Fibroblast of the aortic adventitia (primary cell): ENCODE measurements at regions not wholly inside any gene's neighbourhood (a gene's known extent, or its start where the extent isn't known, plus 50 kb on each side); places are given as distances from the start of the nearest gene placed in this dataset.

Source experiments
- DNase-seq: peaks from one replicate; pipeline ENCODE4 v3.0.0-alpha.2; 2010; ENCODE audit warnings: low read depth
- H3K4me3 ChIP-seq: 2 replicates; pipeline ENCODE4 v1.5.1; 2011; ENCODE audit warnings: low read depth, mild to moderate bottlenecking, control low read depth, low read length, moderate library complexity
- TF ChIP-seq, protein P1 (sequence below): IDR thresholded peaks from 2 replicates; pipeline ENCODE4 v1.5.1; 2011; ENCODE audit warnings: mild to moderate bottlenecking, low read length, control low read depth, inconsistent platforms; ENCODE audit not compliant: insufficient read depth

DNA sequence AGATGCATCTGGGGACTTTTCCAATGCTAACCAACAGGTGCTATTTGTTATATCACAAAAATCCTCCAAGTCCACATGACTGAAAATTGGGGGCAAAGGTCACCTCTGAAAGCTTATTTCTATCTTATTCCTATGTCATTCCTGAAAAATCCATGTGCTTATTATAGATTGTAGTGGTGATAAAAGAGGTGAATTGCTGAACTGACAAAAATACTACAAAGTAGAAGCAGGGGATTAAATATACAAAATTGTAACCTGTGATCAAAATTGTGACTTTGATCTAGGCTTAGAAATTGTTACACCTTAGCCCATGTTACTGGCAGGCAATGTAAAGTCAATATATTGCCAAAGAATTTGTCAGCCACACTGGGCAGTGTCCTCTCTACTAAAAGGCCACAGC is 62.3 kb downstream of the IER5 start:
- H3K4me3 ChIP-seq: no peak overlapping the region
- TF ChIP-seq, protein P1, sequence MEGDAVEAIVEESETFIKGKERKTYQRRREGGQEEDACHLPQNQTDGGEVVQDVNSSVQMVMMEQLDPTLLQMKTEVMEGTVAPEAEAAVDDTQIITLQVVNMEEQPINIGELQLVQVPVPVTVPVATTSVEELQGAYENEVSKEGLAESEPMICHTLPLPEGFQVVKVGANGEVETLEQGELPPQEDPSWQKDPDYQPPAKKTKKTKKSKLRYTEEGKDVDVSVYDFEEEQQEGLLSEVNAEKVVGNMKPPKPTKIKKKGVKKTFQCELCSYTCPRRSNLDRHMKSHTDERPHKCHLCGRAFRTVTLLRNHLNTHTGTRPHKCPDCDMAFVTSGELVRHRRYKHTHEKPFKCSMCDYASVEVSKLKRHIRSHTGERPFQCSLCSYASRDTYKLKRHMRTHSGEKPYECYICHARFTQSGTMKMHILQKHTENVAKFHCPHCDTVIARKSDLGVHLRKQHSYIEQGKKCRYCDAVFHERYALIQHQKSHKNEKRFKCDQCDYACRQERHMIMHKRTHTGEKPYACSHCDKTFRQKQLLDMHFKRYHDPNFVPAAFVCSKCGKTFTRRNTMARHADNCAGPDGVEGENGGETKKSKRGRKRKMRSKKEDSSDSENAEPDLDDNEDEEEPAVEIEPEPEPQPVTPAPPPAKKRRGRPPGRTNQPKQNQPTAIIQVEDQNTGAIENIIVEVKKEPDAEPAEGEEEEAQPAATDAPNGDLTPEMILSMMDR: no peak
- DNase-seq: no peak

DNA sequence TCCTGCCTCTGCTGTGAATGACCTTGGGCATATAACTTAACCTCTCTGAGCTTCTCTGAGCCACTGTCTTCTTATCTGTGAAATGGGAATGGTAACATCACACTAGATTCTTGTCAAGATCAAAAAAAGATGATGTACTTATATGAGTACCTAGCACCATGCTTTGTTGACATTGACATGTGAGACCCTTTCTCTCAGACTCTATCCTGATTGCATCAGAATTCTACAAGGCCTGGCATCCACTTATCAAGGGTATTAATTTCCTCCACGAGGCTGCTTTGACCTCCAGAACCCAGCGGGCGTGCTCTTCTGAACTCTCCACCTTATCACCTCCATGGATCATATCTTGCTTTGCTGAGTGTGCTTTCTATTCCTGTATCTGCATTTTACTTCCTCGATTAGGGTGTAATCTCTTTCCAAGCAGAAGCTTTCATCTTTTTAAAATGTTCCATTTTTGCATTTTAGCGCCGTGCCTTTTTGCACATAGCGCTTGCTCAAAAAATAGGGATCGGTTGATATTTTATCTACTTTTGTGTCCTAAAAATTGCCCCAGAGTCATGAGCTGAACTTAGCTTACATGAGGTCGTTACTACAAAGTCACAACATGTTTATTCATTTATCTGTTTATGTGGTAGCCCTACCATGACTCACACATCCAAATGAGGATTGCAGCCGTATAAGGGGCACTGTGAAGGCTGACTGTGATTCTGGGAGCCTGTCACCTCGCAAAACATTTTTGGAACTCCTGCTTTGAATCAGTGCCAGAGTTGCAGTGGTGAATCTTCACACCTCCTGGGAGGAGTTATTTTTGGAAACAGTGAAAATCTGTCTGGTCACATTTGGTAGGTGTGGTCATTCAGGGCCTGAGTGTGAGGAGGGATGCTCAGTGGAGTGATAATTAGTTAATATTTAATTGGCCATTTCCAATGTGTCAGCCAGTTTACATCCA is 63.2 kb downstream of the IER5 start:
- no peak for DNase-seq
- H3K4me3 ChIP-seq: no peak overlapping the region
- TF ChIP-seq, protein P1: no peak

DNA sequence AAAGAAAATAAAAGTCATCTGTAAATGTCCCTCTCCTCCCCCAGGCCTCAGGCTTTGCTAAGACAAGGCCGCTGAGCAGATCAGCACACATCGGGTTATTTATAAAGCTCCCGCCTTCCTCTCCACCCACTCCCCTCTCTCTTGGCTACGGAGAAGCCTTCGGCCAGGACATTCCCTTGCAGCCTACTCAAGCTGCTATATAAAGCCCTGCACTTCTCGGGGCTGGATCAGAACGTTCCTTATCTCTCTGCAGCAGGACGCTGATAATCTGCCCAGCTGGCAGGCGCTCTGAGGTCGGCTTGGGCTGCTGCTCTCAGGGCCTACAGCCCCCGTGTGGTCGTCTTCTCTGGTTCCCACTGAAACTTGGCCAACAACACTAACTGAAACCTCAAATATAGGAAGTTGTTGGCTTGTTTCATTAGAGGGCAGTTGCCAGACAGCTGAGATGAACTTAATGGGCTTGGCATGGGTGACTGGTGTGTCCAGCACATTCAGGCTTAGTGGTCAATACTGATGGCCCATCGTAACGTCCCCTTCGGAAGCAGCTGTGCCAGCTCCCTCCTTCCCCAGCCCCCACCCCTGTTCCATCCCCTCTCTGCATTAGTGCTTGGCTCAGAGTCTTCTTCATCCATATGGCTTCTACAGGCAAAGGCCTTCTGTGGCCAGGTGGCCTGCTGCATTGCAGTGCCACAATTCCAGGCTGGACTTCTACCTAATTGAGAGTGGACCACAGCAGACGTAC is 64.6 kb downstream of the IER5 start:
- no peak overlapping the region for H3K4me3 ChIP-seq
- peak; percentile 97 for DNase-seq
- TF ChIP-seq, protein P1: peak; percentile 63

DNA sequence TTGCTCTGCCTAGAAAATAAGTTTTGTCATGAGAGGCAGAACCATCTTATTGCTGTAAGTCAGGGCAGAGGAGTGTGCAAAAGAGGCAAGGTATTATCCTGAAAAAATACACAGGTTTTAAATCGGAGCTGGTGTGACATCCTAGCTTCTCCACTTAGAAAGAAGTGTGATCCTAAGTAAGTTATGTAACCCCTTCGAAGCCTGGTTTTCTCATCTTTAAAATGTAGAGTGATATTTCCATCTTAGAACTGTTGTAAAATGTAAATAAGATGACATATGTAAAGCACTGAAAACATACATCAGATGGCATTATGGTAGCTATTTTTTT is 65.1 kb downstream of the IER5 start:
- TF ChIP-seq, protein P1: no peak
- no peak overlapping the region for H3K4me3 ChIP-seq
- no peak for DNase-seq

DNA sequence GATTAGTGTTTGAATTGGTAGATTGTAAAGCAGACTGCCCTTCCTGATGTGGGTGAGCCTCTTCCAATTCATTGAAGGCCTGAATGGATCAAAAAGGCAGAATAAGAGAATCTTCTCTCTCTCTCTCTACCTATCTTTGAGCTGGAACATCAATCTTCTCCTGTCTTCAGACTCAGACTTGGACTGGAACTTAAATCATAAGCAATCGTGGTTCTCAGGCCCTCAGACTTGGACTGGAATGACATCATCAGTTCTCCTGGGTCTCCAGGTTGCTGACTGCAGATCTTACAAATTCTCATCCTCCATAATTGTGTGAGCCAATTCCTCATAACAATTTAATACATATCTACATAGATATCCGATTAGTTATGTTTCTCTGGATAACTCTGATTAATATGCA is 66.8 kb downstream of the IER5 start:
- DNase-seq: no peak
- no peak overlapping the region for H3K4me3 ChIP-seq
- TF ChIP-seq, protein P1: no peak

DNA sequence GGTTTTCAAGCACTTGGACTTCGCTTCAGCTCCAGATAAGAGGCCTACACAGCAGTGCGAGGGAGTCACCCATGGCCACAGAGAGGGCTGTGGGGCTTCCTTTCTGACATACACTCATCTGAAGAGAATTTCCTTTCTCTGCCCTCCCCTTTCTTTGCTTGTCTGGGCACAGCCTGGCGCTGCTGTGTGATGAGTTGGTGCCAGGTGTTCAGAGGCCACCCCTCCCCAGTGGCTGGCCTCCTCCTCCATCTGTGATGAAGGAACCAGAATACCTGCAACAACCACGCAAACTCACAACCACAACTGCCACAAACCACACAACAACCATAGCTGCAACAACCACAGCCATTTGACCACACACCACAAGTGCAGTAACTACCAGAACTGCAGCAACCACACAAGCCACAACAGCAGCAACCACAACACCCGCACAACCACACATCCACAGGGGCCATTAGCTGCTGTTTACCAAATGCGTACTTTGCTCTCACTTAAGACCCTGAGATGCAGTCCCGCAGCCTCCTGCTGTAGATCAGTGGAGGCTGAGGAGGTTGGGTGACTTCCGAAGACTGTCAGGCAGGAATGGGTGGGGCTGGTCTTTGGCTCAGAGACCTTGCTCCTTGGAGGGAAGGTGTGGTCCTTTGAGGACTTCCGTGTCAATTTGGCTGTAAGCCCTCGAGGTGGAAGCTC is 71.1 kb downstream of the IER5 start:
- TF ChIP-seq, protein P1: no peak
- no peak overlapping the region for H3K4me3 ChIP-seq
- DNase-seq: peak; percentile 40
